GM12873 (cell line): ENCODE measurements at regions not wholly inside any gene's neighbourhood (a gene's known extent, or its start where the extent isn't known, plus 50 kb on each side); places are given as distances from the start of the nearest gene placed in this dataset.

Experiments used
- TF ChIP-seq, protein P1 (sequence below): IDR thresholded peaks from 2 replicates; pipeline ENCODE4 v1.5.1; 2012; ENCODE audit warnings: low read depth, mild to moderate bottlenecking, moderate library complexity, low read length, control low read depth; ENCODE audit not compliant: insufficient read depth; ENCODE audit errors: missing control alignments

GRCh38 chr12:20187456-20187855 is 180.9 kb upstream of the PDE3A start:
- TF ChIP-seq, protein P1, sequence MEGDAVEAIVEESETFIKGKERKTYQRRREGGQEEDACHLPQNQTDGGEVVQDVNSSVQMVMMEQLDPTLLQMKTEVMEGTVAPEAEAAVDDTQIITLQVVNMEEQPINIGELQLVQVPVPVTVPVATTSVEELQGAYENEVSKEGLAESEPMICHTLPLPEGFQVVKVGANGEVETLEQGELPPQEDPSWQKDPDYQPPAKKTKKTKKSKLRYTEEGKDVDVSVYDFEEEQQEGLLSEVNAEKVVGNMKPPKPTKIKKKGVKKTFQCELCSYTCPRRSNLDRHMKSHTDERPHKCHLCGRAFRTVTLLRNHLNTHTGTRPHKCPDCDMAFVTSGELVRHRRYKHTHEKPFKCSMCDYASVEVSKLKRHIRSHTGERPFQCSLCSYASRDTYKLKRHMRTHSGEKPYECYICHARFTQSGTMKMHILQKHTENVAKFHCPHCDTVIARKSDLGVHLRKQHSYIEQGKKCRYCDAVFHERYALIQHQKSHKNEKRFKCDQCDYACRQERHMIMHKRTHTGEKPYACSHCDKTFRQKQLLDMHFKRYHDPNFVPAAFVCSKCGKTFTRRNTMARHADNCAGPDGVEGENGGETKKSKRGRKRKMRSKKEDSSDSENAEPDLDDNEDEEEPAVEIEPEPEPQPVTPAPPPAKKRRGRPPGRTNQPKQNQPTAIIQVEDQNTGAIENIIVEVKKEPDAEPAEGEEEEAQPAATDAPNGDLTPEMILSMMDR, result no peak

DNA sequence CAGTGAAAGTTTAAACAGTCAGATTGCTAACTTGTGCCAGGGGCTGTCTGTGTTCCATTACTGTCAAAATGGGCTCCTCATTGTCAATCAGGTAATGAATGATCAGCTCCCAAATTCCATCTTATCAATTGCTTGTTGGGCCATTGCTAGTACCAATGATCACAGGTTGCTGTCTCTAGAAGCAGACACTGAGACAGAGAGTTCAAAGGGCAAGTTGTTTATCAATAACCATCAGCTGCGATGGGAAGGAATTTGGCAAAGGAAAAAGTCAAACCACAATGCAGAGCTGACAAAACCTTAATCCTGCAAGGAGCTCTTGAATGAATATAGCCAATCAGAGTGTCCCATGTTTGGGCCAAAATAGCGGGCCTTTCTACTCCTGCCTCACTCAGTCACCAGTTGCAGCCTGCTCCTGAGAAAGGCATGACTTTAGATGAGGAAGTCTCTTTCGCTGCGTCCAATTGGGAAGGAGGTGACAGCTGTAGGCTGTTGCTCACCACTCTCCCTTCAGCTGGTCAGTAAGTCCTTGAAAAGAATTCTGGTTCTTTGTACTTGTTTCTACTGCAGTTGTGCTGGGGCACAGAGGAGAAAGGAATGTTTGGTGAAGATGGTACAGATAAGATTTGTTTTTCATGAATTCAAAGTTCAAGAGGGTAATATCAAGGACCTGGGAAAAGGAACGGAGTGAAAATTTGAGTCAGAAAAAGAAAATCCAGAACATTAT is 179.2 kb upstream of the PDE3A start:
- TF ChIP-seq, protein P1, result no peak

DNA sequence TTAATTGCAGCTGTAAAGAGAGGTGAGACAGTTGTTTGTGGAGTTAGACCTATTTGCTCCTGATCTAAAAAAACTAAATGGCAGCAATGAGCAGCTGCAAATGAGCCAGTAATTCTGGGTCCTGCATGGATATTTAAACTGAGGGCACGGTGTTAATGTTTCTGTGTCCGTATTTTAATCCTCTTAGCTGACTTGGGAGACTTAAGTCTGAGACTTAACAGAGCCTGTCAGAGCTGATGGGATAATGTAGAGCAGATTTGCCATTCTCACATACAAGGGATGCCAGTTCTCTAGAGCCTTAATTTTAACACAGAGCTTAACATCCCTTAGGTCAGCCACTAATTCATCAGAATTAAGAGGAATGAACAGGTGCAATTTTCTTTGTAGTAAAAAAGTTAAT is 178.6 kb upstream of the PDE3A start:
- TF ChIP-seq, protein P1, result no peak

- TF ChIP-seq, protein P1, result no peak
These were observed 174.2 kb upstream of the PDE3A start for GRCh38 chr12:20194171-20194570.

DNA sequence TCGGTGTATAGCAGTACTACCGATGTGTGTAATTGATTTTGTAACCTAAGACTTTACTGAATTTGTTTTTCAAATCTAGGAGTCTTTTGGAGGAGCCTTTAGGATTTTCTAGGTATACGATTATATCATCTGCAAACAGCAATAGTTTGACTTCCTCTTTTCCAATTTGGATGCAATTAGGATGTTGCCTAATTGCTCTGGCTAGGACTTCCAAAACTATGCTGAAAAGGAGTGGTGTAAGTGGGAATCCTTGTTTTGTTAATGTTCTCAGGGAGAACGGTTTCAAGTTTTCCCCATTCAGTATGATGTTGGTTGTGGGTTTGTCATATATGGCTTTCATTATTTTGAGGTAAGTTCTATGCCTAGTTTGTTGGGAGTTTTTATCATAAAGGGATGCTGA is 171.6 kb upstream of the PDE3A start:
- TF ChIP-seq, protein P1, result no peak

- TF ChIP-seq, protein P1, result no peak
These were observed 170.9 kb upstream of the PDE3A start for GRCh38 chr12:20197411-20197810.

- TF ChIP-seq, protein P1, result no peak
These were observed 168.6 kb upstream of the PDE3A start for GRCh38 chr12:20199780-20200179.
